HG03378 (cell line): ENCODE measurements at regions not wholly inside any gene's neighbourhood (a gene's known extent, or its start where the extent isn't known, plus 50 kb on each side); places are given as distances from the start of the nearest gene placed in this dataset.

Experiments
- ATAC-seq: cut with Tn5 transposase; IDR thresholded peaks from one replicate; pipeline ENCODE4 v1.9.1; 2021; ENCODE audit warnings: mild to moderate bottlenecking, moderate library complexity; ENCODE audit not compliant: unreplicated experiment

DNA sequence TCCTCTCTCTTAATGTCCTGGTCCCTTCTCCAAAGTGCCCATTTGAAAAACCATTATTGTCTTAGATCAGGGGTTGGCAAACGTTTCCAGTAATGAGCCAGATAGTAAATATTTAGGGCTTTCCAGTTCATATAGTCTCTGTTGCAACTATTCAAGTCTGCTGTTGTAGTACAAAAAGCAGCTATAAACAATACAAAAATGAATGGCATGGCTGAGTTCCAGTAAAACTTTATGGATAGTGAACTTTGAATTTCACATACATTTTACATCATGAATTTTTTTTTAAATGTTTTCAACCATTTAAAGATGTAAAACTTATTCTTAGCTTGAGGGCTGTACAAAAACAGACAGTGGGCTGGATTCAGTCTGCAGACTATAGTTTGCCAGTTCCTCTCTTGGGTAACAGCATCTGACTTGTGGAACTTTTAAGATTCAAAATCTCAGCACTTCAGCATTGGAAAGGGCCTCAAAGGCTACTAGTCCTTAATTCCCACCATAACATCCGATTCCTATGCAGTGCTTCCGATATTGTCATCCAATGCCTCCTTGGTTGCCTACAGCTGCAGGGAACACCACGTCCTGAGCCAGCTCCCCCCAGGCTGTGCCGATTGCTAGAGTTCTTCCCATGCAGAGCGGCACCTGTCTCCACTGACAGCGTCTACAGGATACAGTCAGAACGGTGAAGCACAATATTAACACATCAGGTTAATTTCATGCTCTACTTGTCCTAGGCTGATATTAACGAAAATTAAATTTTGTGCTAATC, 65.6 kb upstream of the E2F8 start:
- ATAC-seq, result no peak

- ATAC-seq, result no peak
Measured at GRCh38 chr11:19301361-19301760, 60.6 kb upstream of the E2F8 start.

- ATAC-seq, result no peak
Measured at GRCh38 chr11:19294444-19294843, 53.7 kb upstream of the E2F8 start.

DNA sequence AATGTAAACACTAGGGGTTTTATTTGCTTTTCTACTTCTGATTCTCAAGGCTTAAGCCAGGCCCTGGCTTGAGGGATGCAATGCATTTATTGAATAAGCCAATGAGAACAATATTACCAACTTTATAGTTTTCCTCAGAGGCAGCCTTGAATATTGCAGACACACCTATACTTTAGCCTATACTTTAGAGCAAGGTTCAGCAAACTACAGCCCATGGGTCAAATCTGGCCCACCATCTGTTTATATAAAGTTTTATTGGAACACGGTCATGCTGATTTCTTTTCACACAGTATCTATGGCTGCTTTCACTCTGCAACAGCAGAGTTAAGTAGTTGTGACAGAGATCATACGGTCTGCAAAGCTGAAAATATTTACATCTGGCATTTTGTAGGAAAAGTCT, 50.3 kb upstream of the E2F8 start:
- ATAC-seq, result no peak
